Breast epithelium (tissue), 4 donors: ENCODE measurements at regions not wholly inside any gene's neighbourhood (a gene's known extent, or its start where the extent isn't known, plus 50 kb on each side); places are given as distances from the start of the nearest gene placed in this dataset.

Source experiments
- DNase-seq, 2 donors: peaks; one replicate each; pipeline ENCODE4 v3.0.0-alpha.2; 2019; ENCODE audit warnings: low spot score in 2 of 2
- H3K27ac ChIP-seq, 2 donors: fragments of 200-600 bp; sonication (generic) in 1 of 2; one replicate each; pipeline ENCODE4 v1.5.1; 2016 to 2019; ENCODE audit warnings: mild to moderate bottlenecking in 1 of 2
- H3K27me3 ChIP-seq, 2 donors: fragments of 200-600 bp; sonication (generic) in 1 of 2; one replicate each; pipeline versions ENCODE4 v1.5.1 to v1.6.0; 2017 to 2019; ENCODE audit warnings: control low read depth in 1 of 2, mild to moderate bottlenecking in 1 of 2
- H3K36me3 ChIP-seq: fragments of 200-600 bp; one replicate; pipeline ENCODE4 v1.5.1; 2019
- H3K4me1 ChIP-seq, 2 donors: fragments of 200-600 bp; sonication (generic); one replicate each; pipeline ENCODE4 v1.5.1; 2016 to 2019; ENCODE audit warnings: control low read depth in 1 of 2
- H3K4me3 ChIP-seq, 3 donors: fragments of 200-600 bp; sonication (generic); 1 replicate in 2 of 3; 2 replicates in 1 of 3; pipeline ENCODE4 v1.5.1; 2016 to 2019; ENCODE audit warnings: mild to moderate bottlenecking in 3 of 3, moderate library complexity in 2 of 3
- H3K9me3 ChIP-seq, 2 donors: fragments of 200-600 bp; sonication (generic) in 1 of 2; one replicate each; pipeline ENCODE4 v1.5.1; 2016 to 2019; ENCODE audit warnings: control low read depth in 1 of 2
- CTCF ChIP-seq, 3 donors: fragments of 450-650 bp; IDR thresholded peaks; one replicate each; pipeline ENCODE4 v1.5.1; 2016 to 2017; ENCODE audit warnings: antibody characterized with exemption in 3 of 3, mild to moderate bottlenecking in 3 of 3, moderate library complexity in 3 of 3
- POLR2A ChIP-seq: fragments of 450-650 bp; IDR thresholded peaks from one replicate; pipeline ENCODE4 v1.6.1; 2016; ENCODE audit warnings: antibody characterized with exemption, mild to moderate bottlenecking, moderate library complexity
- POLR2AphosphoS5 ChIP-seq, 3 donors: sonication (generic); formaldehyde crosslinking; IDR thresholded peaks; one replicate each; pipeline ENCODE4 v1.6.1; 2017; ENCODE audit warnings: antibody characterized with exemption in 3 of 3
- intact Hi-C: fragments of 100-400 bp; cut with DNase I; formaldehyde crosslinking; loops from one replicate; pipeline ENCODE4 v1.15.1; 2023; ENCODE audit warnings: low total_unique reads

GRCh38 chr10:94103192-94103591, 109.5 kb downstream of the PLCE1 start:
- H3K27me3 ChIP-seq = no peaks in the 10 kb centered on the region
- H3K36me3 ChIP-seq = no peaks in the 10 kb centered on the region
- DNase-seq = no peak
- intact Hi-C loops = no loop called here
- H3K4me3 ChIP-seq = no peak overlapping the region
- TF ChIP-seq CTCF (IDR thresholded peaks at IDR 0.05) (no peak), POLR2A (no peak), POLR2AphosphoS5 (IDR thresholded peaks at IDR 0.05) (no peak)
- H3K27ac ChIP-seq = no peak overlapping the region
- no peaks in the 10 kb centered on the region for H3K4me1 ChIP-seq
- H3K9me3 ChIP-seq = no peaks in the 10 kb centered on the region

- Histone ChIP-seq H3K27ac (no peak overlapping the region), H3K36me3 (no peaks in the 10 kb centered on the region), H3K4me1 (no peaks in the 10 kb centered on the region), H3K27me3 (no peaks in the 10 kb centered on the region), H3K4me3 (no peak overlapping the region), H3K9me3 (no peaks in the 10 kb centered on the region)
- no peak for DNase-seq
- no peak for TF ChIP-seq CTCF (IDR thresholded peaks at IDR 0.05)
- no peak for TF ChIP-seq POLR2A
- TF ChIP-seq POLR2AphosphoS5 (IDR thresholded peaks at IDR 0.05) = no peak
- intact Hi-C loops = no loop called here
Measured at GRCh38 chr10:94103801-94104221, 110.1 kb downstream of the PLCE1 start.

GRCh38 chr10:94104316-94105000, 110.7 kb downstream of the PLCE1 start:
- TF ChIP-seq POLR2A (no peak), CTCF (IDR thresholded peaks at IDR 0.05) (no peak)
- intact Hi-C loops = no loop called here
- Histone ChIP-seq H3K4me1 (no peaks in the 10 kb centered on the region), H3K27me3 (no peaks in the 10 kb centered on the region), H3K27ac (no peak overlapping the region), H3K4me3 (no peak overlapping the region), H3K9me3 (no peaks in the 10 kb centered on the region), H3K36me3 (no peaks in the 10 kb centered on the region)
- no peak for DNase-seq

- H3K4me1 ChIP-seq = no peaks in the 10 kb centered on the region
- no peaks in the 10 kb centered on the region for H3K27me3 ChIP-seq
- no peak for DNase-seq
- no peak overlapping the region for H3K4me3 ChIP-seq
- intact Hi-C loops = no loop called here
- TF ChIP-seq POLR2AphosphoS5 (IDR thresholded peaks at IDR 0.05) (no peak), POLR2A (no peak), CTCF (IDR thresholded peaks at IDR 0.05) (no peak)
- H3K9me3 ChIP-seq = no peaks in the 10 kb centered on the region
- H3K36me3 ChIP-seq = no peaks in the 10 kb centered on the region
- no peak overlapping the region for H3K27ac ChIP-seq
Measured at GRCh38 chr10:94105226-94105625, 111.5 kb downstream of the PLCE1 start.

- Histone ChIP-seq H3K27ac (no peak overlapping the region), H3K4me1 (no peaks in the 10 kb centered on the region), H3K4me3 (no peak overlapping the region), H3K9me3 (no peaks in the 10 kb centered on the region), H3K36me3 (no peaks in the 10 kb centered on the region), H3K27me3 (no peaks in the 10 kb centered on the region)
- intact Hi-C loops = no loop called here
- TF ChIP-seq POLR2A (no peak), CTCF (IDR thresholded peaks at IDR 0.05) (no peak), POLR2AphosphoS5 (IDR thresholded peaks at IDR 0.05) (no peak)
- no peak for DNase-seq
Measured at GRCh38 chr10:94107191-94107590, 113.5 kb downstream of the PLCE1 start.
